ENCODE measurements at regions not wholly inside any gene's neighbourhood (a gene's known extent, or its start where the extent isn't known, plus 50 kb on each side); places are given as distances from the start of the nearest gene placed in this dataset.
"Not testable (repeated sequence)": the region's sequence is repeated elsewhere in the genome, so short reads cannot be mapped to it uniquely, and the experiment has no call there.

DNA sequence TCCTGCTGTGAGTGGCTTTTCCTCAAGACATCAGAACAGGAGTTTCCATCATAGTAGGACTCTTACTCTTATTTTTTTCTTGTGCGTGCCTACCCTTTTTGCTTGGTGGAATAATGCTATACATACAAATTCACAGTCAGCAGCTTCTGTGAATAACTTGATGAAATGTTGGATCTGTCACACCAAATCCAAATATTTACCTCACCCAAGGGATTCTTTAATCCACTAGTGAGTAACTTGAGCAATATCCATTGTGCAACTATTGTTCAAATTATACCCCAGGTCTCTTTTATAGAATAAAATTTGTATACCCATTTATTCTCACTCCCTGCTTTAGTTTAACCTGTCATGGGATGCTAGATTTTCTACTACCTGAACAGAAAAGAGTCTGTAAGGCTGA is 1078.3 kb upstream of the EDIL3 start:
- Mint-ChIP-seq H3K27me3 (ENCODE audit: low read depth) (no peaks in the 10 kb centered on the region), H3K36me3 (ENCODE audit: low read depth) (no peaks in the 10 kb centered on the region), H3K27ac (ENCODE audit: unreplicated experiment) (no peak overlapping the region), H3K4me1 (ENCODE audit: low read depth) (no peaks in the 10 kb centered on the region), H3K9me3 (ENCODE audit: low read depth) (peaks cover 8% of the 10 kb centered on the region), H3K4me3 (ENCODE audit: unreplicated experiment) (no peak overlapping the region)
- DNase-seq (ENCODE audit: low spot score), result no peak
- TF ChIP-seq, protein P1, sequence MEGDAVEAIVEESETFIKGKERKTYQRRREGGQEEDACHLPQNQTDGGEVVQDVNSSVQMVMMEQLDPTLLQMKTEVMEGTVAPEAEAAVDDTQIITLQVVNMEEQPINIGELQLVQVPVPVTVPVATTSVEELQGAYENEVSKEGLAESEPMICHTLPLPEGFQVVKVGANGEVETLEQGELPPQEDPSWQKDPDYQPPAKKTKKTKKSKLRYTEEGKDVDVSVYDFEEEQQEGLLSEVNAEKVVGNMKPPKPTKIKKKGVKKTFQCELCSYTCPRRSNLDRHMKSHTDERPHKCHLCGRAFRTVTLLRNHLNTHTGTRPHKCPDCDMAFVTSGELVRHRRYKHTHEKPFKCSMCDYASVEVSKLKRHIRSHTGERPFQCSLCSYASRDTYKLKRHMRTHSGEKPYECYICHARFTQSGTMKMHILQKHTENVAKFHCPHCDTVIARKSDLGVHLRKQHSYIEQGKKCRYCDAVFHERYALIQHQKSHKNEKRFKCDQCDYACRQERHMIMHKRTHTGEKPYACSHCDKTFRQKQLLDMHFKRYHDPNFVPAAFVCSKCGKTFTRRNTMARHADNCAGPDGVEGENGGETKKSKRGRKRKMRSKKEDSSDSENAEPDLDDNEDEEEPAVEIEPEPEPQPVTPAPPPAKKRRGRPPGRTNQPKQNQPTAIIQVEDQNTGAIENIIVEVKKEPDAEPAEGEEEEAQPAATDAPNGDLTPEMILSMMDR (IDR thresholded peaks at IDR 0.05), result no peak

DNA sequence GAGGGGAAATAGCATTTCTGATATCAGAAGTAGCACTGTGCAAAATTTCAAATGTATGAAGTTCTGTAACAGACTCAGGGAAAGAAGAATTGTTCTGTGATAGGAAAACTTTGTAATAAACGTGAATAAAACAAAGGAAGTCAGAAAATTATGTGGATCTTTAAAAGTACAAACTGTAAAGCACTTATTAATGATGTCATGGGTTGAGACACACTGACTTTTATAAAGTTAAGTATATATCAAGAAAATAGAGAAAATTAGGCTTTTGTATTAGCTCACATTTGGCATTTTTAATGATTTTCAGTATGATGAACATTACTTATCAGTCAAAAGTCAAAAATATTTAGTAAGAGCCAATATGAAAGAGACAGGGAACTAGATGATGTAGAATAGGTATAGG is 1081.7 kb upstream of the EDIL3 start:
- Mint-ChIP-seq H3K4me3 (ENCODE audit: unreplicated experiment) (no peak overlapping the region), H3K9me3 (ENCODE audit: low read depth) (peaks cover 11% of the 10 kb centered on the region), H3K27ac (ENCODE audit: unreplicated experiment) (no peak overlapping the region), H3K4me1 (ENCODE audit: low read depth) (no peaks in the 10 kb centered on the region), H3K27me3 (ENCODE audit: low read depth) (no peaks in the 10 kb centered on the region), H3K36me3 (ENCODE audit: low read depth) (no peaks in the 10 kb centered on the region)
- no peak for DNase-seq (ENCODE audit: low spot score)
- TF ChIP-seq, protein P1 (IDR thresholded peaks at IDR 0.05), result no peak

DNA sequence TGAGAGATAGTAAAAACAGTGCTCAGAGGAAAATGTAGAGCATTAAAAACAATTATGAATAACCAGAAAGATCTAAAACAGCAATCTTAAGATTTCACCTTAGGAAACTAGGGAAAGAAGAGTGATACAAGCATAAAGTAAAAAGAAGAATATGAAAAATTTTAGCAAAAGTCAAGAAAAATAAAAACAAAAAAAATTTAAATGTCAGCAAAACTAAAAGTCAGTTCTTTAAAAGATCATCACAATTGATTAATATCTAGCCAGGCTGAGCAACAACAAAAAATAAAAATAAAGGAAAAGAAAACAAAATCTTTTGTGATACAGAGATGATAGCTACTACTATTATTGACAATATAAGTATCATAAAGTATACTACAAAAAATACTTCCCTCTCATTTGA is 1088.1 kb upstream of the EDIL3 start:
- TF ChIP-seq, protein P1 (IDR thresholded peaks at IDR 0.05), result no peak
- Mint-ChIP-seq H3K36me3 (ENCODE audit: low read depth) (no peaks in the 10 kb centered on the region), H3K27ac (ENCODE audit: unreplicated experiment) (no peak overlapping the region), H3K4me3 (ENCODE audit: unreplicated experiment) (no peak overlapping the region), H3K4me1 (ENCODE audit: low read depth) (no peaks in the 10 kb centered on the region), H3K27me3 (ENCODE audit: low read depth) (no peaks in the 10 kb centered on the region), H3K9me3 (ENCODE audit: low read depth) (peaks cover 3% of the 10 kb centered on the region)
- no peak for DNase-seq (ENCODE audit: low spot score)

DNA sequence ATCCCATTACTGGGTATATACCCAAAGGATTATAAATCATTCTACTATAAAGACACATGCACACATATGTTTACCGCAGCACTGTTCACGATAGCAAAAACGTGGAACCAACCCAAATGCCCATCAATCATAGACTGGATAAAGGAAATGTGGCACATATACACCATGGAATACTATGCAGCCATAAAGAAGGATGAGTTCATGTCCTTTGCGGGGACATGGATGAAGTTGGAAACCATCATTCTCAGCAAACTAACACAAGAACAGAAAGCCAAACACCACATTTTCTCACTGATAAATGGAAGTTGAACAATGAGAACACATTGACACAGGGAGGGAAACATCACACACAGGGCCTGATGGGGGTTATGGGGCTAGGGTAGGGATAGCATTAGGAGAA is 1090.5 kb upstream of the EDIL3 start:
- H3K9me3 Mint-ChIP-seq (ENCODE audit: low read depth); H3K36me3 Mint-ChIP-seq (ENCODE audit: low read depth); DNase-seq (ENCODE audit: low spot score); H3K27ac Mint-ChIP-seq (ENCODE audit: unreplicated experiment); H3K27me3 Mint-ChIP-seq (ENCODE audit: low read depth); H3K4me3 Mint-ChIP-seq (ENCODE audit: unreplicated experiment); H3K4me1 Mint-ChIP-seq (ENCODE audit: low read depth): not testable (repeated sequence)

DNA sequence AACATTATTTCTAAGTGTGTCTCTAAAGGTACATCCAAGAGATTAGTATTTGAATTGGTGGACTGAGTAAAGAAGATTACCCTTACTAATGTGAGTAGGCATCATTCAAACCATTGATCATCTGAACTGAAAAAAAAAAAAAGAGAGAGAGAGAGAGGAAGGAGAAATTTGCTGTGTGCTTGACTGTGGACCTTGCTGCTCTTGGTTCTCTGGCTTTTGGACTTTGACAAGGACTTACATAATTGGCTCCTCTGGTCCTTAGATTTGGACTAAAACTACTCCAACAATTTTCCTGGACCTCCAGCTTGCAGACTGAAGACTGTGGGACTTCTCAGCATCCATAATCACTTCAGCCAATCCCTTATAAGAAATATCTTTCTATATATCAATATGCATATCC is 1091.9 kb upstream of the EDIL3 start:
- H3K27me3 Mint-ChIP-seq (ENCODE audit: low read depth), result peaks cover 1% of the 10 kb centered on the region
- TF ChIP-seq, protein P1 (IDR thresholded peaks at IDR 0.05), result no peak
- no peak overlapping the region for H3K27ac Mint-ChIP-seq (ENCODE audit: unreplicated experiment)
- H3K9me3 Mint-ChIP-seq (ENCODE audit: low read depth), result no peaks in the 10 kb centered on the region
- no peak overlapping the region for H3K4me3 Mint-ChIP-seq (ENCODE audit: unreplicated experiment)
- no peaks in the 10 kb centered on the region for H3K4me1 Mint-ChIP-seq (ENCODE audit: low read depth)
- no peaks in the 10 kb centered on the region for H3K36me3 Mint-ChIP-seq (ENCODE audit: low read depth)
- DNase-seq (ENCODE audit: low spot score), result no peak

DNA sequence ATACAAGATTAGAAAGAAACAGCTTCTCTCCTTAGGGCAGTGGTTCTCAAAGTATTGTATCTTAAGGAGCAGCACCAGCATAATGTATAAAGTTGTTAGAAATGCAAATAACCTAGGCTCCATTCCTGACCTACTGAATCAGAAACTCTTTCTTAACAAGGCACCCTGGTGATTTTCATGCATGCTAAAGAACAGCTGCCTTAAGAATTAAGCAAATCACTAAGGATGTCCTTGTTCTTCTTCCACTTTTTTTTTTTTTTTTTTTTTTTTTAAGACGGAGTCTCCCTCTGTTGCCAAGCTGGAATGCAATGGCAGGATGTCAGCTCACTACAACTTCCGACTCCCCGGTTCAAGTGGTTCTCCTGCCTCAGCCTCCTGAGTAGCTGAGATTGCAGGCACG is 1095.2 kb upstream of the EDIL3 start:
- DNase-seq (ENCODE audit: low spot score), result no peak
- TF ChIP-seq, protein P1 (IDR thresholded peaks at IDR 0.05), result no peak
- H3K27me3 Mint-ChIP-seq (ENCODE audit: low read depth), result peaks cover 1% of the 10 kb centered on the region
- H3K4me1 Mint-ChIP-seq (ENCODE audit: low read depth), result no peaks in the 10 kb centered on the region
- H3K4me3 Mint-ChIP-seq (ENCODE audit: unreplicated experiment), result no peak overlapping the region
- no peaks in the 10 kb centered on the region for H3K36me3 Mint-ChIP-seq (ENCODE audit: low read depth)
- H3K27ac Mint-ChIP-seq (ENCODE audit: unreplicated experiment), result no peak overlapping the region
- peaks cover 8% of the 10 kb centered on the region for H3K9me3 Mint-ChIP-seq (ENCODE audit: low read depth)
